Right lung (tissue), 2 donors: ENCODE measurements at regions not wholly inside any gene's neighbourhood (a gene's known extent, or its start where the extent isn't known, plus 50 kb on each side); places are given as distances from the start of the nearest gene placed in this dataset.

Experiments
- DNase-seq, 2 donors: peaks; one replicate each; pipeline ENCODE4 v3.0.0-alpha.2; 2013

GRCh38 chr1:56442290-56442877 lies 137.0 kb downstream of the PLPP3 start:
- no peak for DNase-seq

- DNase-seq = no peak
Measured at GRCh38 chr1:56441601-56442000, 137.8 kb downstream of the PLPP3 start.

GRCh38 chr1:56439610-56440264 lies 139.6 kb downstream of the PLPP3 start:
- no peak for DNase-seq

- DNase-seq = no peak
Measured at GRCh38 chr1:56438901-56439551, 140.3 kb downstream of the PLPP3 start.

- no peak for DNase-seq
Measured at GRCh38 chr1:56437959-56438358, 141.4 kb downstream of the PLPP3 start.

GRCh38 chr1:56436912-56437417 lies 142.4 kb downstream of the PLPP3 start:
- no peak for DNase-seq

- no peak for DNase-seq
Measured at GRCh38 chr1:56436296-56436695, 143.1 kb downstream of the PLPP3 start.

GRCh38 chr1:56435434-56436262 lies 143.7 kb downstream of the PLPP3 start:
- DNase-seq = peak; percentile 55 to 64

- DNase-seq = no peak
Measured at GRCh38 chr1:56434740-56435139, 144.6 kb downstream of the PLPP3 start.

GRCh38 chr1:56434025-56434424 lies 145.3 kb downstream of the PLPP3 start:
- DNase-seq = no peak

- no peak for DNase-seq
Measured at GRCh38 chr1:56433056-56433577, 146.2 kb downstream of the PLPP3 start.

- no peak for DNase-seq
Measured at GRCh38 chr1:56432166-56432971, 147.0 kb downstream of the PLPP3 start.

- no peak for DNase-seq
Measured at GRCh38 chr1:56430141-56430839, 149.1 kb downstream of the PLPP3 start.

GRCh38 chr1:56429288-56429687 lies 150.1 kb downstream of the PLPP3 start:
- DNase-seq = no peak

- no peak for DNase-seq
Measured at GRCh38 chr1:56426587-56427381, 152.6 kb downstream of the PLPP3 start.

- no peak for DNase-seq
Measured at GRCh38 chr1:56425494-56426037, 153.8 kb downstream of the PLPP3 start.

GRCh38 chr1:56424744-56425493 lies 154.4 kb downstream of the PLPP3 start:
- DNase-seq = no peak

- DNase-seq = no peak
Measured at GRCh38 chr1:56423716-56424115, 155.6 kb downstream of the PLPP3 start.
